ENCODE measurements at regions not wholly inside any gene's neighbourhood (a gene's known extent, or its start where the extent isn't known, plus 50 kb on each side); places are given as distances from the start of the nearest gene placed in this dataset.

DNA sequence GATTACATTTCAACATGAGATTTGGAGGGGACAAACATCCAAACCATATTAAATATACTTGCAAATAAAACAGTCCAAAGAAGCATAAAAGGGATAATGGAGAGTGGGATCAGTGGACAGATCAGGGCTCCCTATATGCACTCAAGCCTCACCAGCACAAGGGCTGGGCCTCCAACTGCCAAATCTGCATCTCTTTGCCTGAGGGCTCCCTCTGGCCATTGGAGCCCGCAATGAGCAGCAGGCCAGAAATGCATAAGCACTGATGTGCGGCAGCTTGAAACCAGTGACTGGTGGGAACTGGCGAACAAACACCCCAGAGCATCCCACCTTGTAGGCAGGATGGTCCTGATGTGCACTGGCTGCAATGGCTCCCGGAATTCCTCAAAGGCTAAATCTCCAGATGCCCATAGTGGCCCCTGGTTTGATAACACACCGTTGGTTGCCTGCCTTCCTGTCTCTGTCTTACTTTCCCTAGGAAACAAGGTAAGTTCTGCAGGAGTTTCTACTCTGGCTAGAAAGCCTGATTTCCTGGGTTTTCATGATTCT, 55.9 kb upstream of the POMGNT2 start:
- no peak for TF ChIP-seq CTCF (IDR thresholded peaks at IDR 0.05; ENCODE audit: extremely low read depth in 1 of 2, insufficient read depth in 1 of 2, low read depth in 1 of 2, low read length in 2 of 2)
- no peak for TF ChIP-seq POLR2A (IDR thresholded peaks at IDR 0.05; ENCODE audit: low read depth, low read length)
